CD8-positive, alpha-beta memory T cell (primary cell): ENCODE measurements at regions not wholly inside any gene's neighbourhood (a gene's known extent, or its start where the extent isn't known, plus 50 kb on each side); places are given as distances from the start of the nearest gene placed in this dataset.

Experiments
- CTCF ChIA-PET: fragments of 350-600 bp; sonication (Branson Sonifier 250); formaldehyde crosslinking; loops from one replicate; lab custom pipeline; 2021; ENCODE audit warnings: antibody characterized with exemption; lab: Charles Lee
- POLR2A ChIA-PET: fragments of 350-600 bp; sonication (Branson Sonifier 250); formaldehyde crosslinking; loops from one replicate; lab custom pipeline; 2021; ENCODE audit warnings: antibody characterized with exemption; lab: Charles Lee
- DNase-seq, 5 donors: peaks; one replicate each; pipeline versions ENCODE4 v3.0.0 to v3.0.0-alpha.2; 2020 to 2022; ENCODE audit warnings: mixed read lengths in 1 of 5
- H3K27ac ChIP-seq: one replicate; pipeline ENCODE4 v1.7.0; 2013; ENCODE audit warnings: low read depth, mild to moderate bottlenecking, low read length, moderate library complexity
- H3K27me3 ChIP-seq: 2 replicates; pipeline ENCODE4 v1.7.0; 2013; ENCODE audit warnings: low read length, mild to moderate bottlenecking; ENCODE audit not compliant: insufficient read depth, poor library complexity, severe bottlenecking
- H3K36me3 ChIP-seq: 2 replicates; pipeline ENCODE4 v1.7.0; 2013; ENCODE audit warnings: mild to moderate bottlenecking, low read length, moderate library complexity; ENCODE audit not compliant: insufficient read depth
- H3K4me1 ChIP-seq: 2 replicates; pipeline ENCODE4 v1.7.0; 2013; ENCODE audit warnings: mild to moderate bottlenecking, low read length, moderate library complexity; ENCODE audit not compliant: insufficient read depth
- H3K4me3 ChIP-seq: 2 replicates; pipeline ENCODE4 v1.7.0; 2013; ENCODE audit warnings: mild to moderate bottlenecking, low read length
- H3K9me3 ChIP-seq: 2 replicates; pipeline ENCODE4 v1.7.0; 2013; ENCODE audit warnings: mild to moderate bottlenecking, low read length
- H3K27ac Mint-ChIP-seq, 8 donors: one replicate each; pipeline ENCODE4 v1.8.0; 2020 to 2021; ENCODE audit warnings: mixed read lengths in 8 of 8, mild to moderate bottlenecking in 6 of 8, inconsistent platforms in 3 of 8, moderate library complexity in 3 of 8
- H3K27me3 Mint-ChIP-seq, 2 donors: one replicate each; pipeline ENCODE4 v1.8.0; 2020 to 2021; ENCODE audit warnings: mixed read lengths in 2 of 2, mild to moderate bottlenecking in 1 of 2, moderate library complexity in 1 of 2
- H3K36me3 Mint-ChIP-seq, 3 donors: one replicate each; pipeline ENCODE4 v1.8.0; 2020 to 2021; ENCODE audit warnings: mixed read lengths in 3 of 3, inconsistent platforms in 1 of 3, mild to moderate bottlenecking in 1 of 3
- H3K4me1 Mint-ChIP-seq, 3 donors: one replicate each; pipeline ENCODE4 v1.8.0; 2020 to 2021; ENCODE audit warnings: mixed read lengths in 3 of 3, inconsistent platforms in 1 of 3, mild to moderate bottlenecking in 1 of 3
- H3K4me3 Mint-ChIP-seq, 7 donors: one replicate each; pipeline ENCODE4 v1.8.0; 2020 to 2021; ENCODE audit warnings: mixed read lengths in 7 of 7, mild to moderate bottlenecking in 6 of 7, moderate library complexity in 4 of 7, inconsistent platforms in 2 of 7
- H3K9me3 Mint-ChIP-seq, 5 donors: one replicate each; pipeline ENCODE4 v1.8.0; 2020 to 2022; ENCODE audit warnings: mixed read lengths in 5 of 5, mild to moderate bottlenecking in 3 of 5, moderate library complexity in 2 of 5, inconsistent platforms in 1 of 5

GRCh38 chr17:5941258-5941657 lies 128.9 kb upstream of the WSCD1 start:
- Histone ChIP-seq H3K27ac (no peak overlapping the region), H3K9me3 (no peaks in the 10 kb centered on the region), H3K4me3 (no peak overlapping the region), H3K4me1 (no peaks in the 10 kb centered on the region), H3K36me3 (no peaks in the 10 kb centered on the region), H3K27me3 (peaks cover 7% of the 10 kb centered on the region)
- H3K36me3 Mint-ChIP-seq: no peaks in the 10 kb centered on the region
- H3K27me3 Mint-ChIP-seq: peaks cover 11 to 51% of the 10 kb centered on the region in 2 donors
- no peak overlapping the region for H3K4me3 Mint-ChIP-seq
- ChIA-PET CTCF (no interaction called here), POLR2A (no interaction called here)
- DNase-seq: no peak
- H3K27ac Mint-ChIP-seq: peak overlapping the region in 1 of 8 donors; percentile 72
- peaks cover 0 to 3% (median 0%) of the 10 kb centered on the region in 5 donors for H3K9me3 Mint-ChIP-seq
- H3K4me1 Mint-ChIP-seq: no peaks in the 10 kb centered on the region

GRCh38 chr17:5942687-5943086 lies 127.5 kb upstream of the WSCD1 start:
- no peaks in the 10 kb centered on the region for H3K4me1 Mint-ChIP-seq
- H3K27me3 ChIP-seq: peaks cover 7% of the 10 kb centered on the region
- POLR2A ChIA-PET: no interaction called here

GRCh38 chr17:5943232-5943631 lies 126.9 kb upstream of the WSCD1 start:
- POLR2A ChIA-PET: no interaction called here
- Mint-ChIP-seq H3K4me3 (no peak overlapping the region), H3K36me3 (no peaks in the 10 kb centered on the region), H3K4me1 (no peaks in the 10 kb centered on the region), H3K27me3 (peaks cover 12 to 49% of the 10 kb centered on the region in 2 donors), H3K27ac (peak overlapping the region in 1 of 8 donors; percentile 85), H3K9me3 (peaks cover 0 to 3% (median 0%) of the 10 kb centered on the region in 5 donors)
- Histone ChIP-seq H3K36me3 (no peaks in the 10 kb centered on the region), H3K9me3 (no peaks in the 10 kb centered on the region), H3K4me3 (no peak overlapping the region), H3K4me1 (no peaks in the 10 kb centered on the region), H3K27ac (no peak overlapping the region), H3K27me3 (peaks cover 7% of the 10 kb centered on the region)
- CTCF ChIA-PET: no interaction called here
- no peak for DNase-seq

More at GRCh38 chr17:5942687-5943086, 127.5 kb upstream of the WSCD1 start:
- CTCF ChIA-PET: no interaction called here
- no peaks in the 10 kb centered on the region for H3K36me3 Mint-ChIP-seq
- Histone ChIP-seq H3K36me3 (no peaks in the 10 kb centered on the region), H3K9me3 (no peaks in the 10 kb centered on the region), H3K27ac (no peak overlapping the region), H3K4me3 (no peak overlapping the region), H3K4me1 (no peaks in the 10 kb centered on the region)
- DNase-seq: no peak
- H3K27me3 Mint-ChIP-seq: peaks cover 9 to 52% of the 10 kb centered on the region in 2 donors
- H3K4me3 Mint-ChIP-seq: no peak overlapping the region
- H3K9me3 Mint-ChIP-seq: peaks cover 0 to 3% (median 0%) of the 10 kb centered on the region in 5 donors
- no peak overlapping the region for H3K27ac Mint-ChIP-seq

GRCh38 chr17:5943982-5944381 lies 126.2 kb upstream of the WSCD1 start:
- DNase-seq: no peak
- POLR2A ChIA-PET: no interaction called here
- no peak overlapping the region for H3K27ac Mint-ChIP-seq
- H3K27me3 ChIP-seq: peaks cover 7% of the 10 kb centered on the region
- H3K27ac ChIP-seq: no peak overlapping the region
- H3K4me3 ChIP-seq: no peak overlapping the region
- H3K4me1 ChIP-seq: no peaks in the 10 kb centered on the region
- H3K4me1 Mint-ChIP-seq: no peaks in the 10 kb centered on the region
- H3K27me3 Mint-ChIP-seq: peaks cover 16 to 55% of the 10 kb centered on the region in 2 donors
- no peaks in the 10 kb centered on the region for H3K36me3 Mint-ChIP-seq
- H3K9me3 Mint-ChIP-seq: peaks cover 0 to 3% (median 0%) of the 10 kb centered on the region in 5 donors
- no peaks in the 10 kb centered on the region for H3K9me3 ChIP-seq
- no peaks in the 10 kb centered on the region for H3K36me3 ChIP-seq
- CTCF ChIA-PET: no interaction called here
- no peak overlapping the region for H3K4me3 Mint-ChIP-seq

GRCh38 chr17:5947701-5948180 lies 122.4 kb upstream of the WSCD1 start:
- Histone ChIP-seq H3K4me1 (no peaks in the 10 kb centered on the region), H3K9me3 (no peaks in the 10 kb centered on the region), H3K36me3 (no peaks in the 10 kb centered on the region), H3K4me3 (no peak overlapping the region), H3K27me3 (no peaks in the 10 kb centered on the region), H3K27ac (no peak overlapping the region)
- H3K9me3 Mint-ChIP-seq: peaks cover 0 to 3% (median 0%) of the 10 kb centered on the region in 5 donors
- POLR2A ChIA-PET: no interaction called here
- no peak overlapping the region for H3K27ac Mint-ChIP-seq
- CTCF ChIA-PET: no interaction called here
- H3K4me1 Mint-ChIP-seq: no peaks in the 10 kb centered on the region
- no peak for DNase-seq
- peaks cover 23 to 52% of the 10 kb centered on the region in 2 donors for H3K27me3 Mint-ChIP-seq
- H3K4me3 Mint-ChIP-seq: no peak overlapping the region
- H3K36me3 Mint-ChIP-seq: no peaks in the 10 kb centered on the region

- Mint-ChIP-seq H3K27me3 (peaks cover 23 to 53% of the 10 kb centered on the region in 2 donors), H3K36me3 (no peaks in the 10 kb centered on the region), H3K27ac (no peak overlapping the region), H3K4me1 (no peaks in the 10 kb centered on the region), H3K4me3 (no peak overlapping the region), H3K9me3 (peaks cover 0 to 3% (median 0%) of the 10 kb centered on the region in 5 donors)
- CTCF ChIA-PET: no interaction called here
- no peaks in the 10 kb centered on the region for H3K36me3 ChIP-seq
- no peaks in the 10 kb centered on the region for H3K9me3 ChIP-seq
- H3K4me3 ChIP-seq: no peak overlapping the region
- POLR2A ChIA-PET: no interaction called here
- no peak overlapping the region for H3K27ac ChIP-seq
- no peak for DNase-seq
- H3K4me1 ChIP-seq: no peaks in the 10 kb centered on the region
- no peaks in the 10 kb centered on the region for H3K27me3 ChIP-seq
Measured at GRCh38 chr17:5948811-5949210, 121.4 kb upstream of the WSCD1 start.

- H3K27me3 Mint-ChIP-seq: peaks cover 19 to 51% of the 10 kb centered on the region in 2 donors
- Histone ChIP-seq H3K27ac (no peak overlapping the region), H3K27me3 (no peaks in the 10 kb centered on the region), H3K36me3 (no peaks in the 10 kb centered on the region), H3K4me1 (no peaks in the 10 kb centered on the region), H3K9me3 (no peaks in the 10 kb centered on the region), H3K4me3 (no peak overlapping the region)
- ChIA-PET POLR2A (no interaction called here), CTCF (no interaction called here)
- no peak for DNase-seq
- no peaks in the 10 kb centered on the region for H3K4me1 Mint-ChIP-seq
- no peaks in the 10 kb centered on the region for H3K36me3 Mint-ChIP-seq
- H3K4me3 Mint-ChIP-seq: no peak overlapping the region
- peaks cover 0 to 5% (median 5%) of the 10 kb centered on the region in 5 donors for H3K9me3 Mint-ChIP-seq
- H3K27ac Mint-ChIP-seq: no peak overlapping the region
Measured at GRCh38 chr17:5950878-5951277, 119.3 kb upstream of the WSCD1 start.

- Histone ChIP-seq H3K4me1 (no peaks in the 10 kb centered on the region), H3K27me3 (no peaks in the 10 kb centered on the region), H3K36me3 (no peaks in the 10 kb centered on the region), H3K4me3 (no peak overlapping the region), H3K9me3 (no peaks in the 10 kb centered on the region), H3K27ac (no peak overlapping the region)
- POLR2A ChIA-PET: no interaction called here
- DNase-seq: no peak
- CTCF ChIA-PET: no interaction called here
- Mint-ChIP-seq H3K9me3 (peaks cover 0 to 9% (median 6%) of the 10 kb centered on the region in 5 donors), H3K36me3 (no peaks in the 10 kb centered on the region), H3K4me3 (no peak overlapping the region), H3K27me3 (peaks cover 21 to 45% of the 10 kb centered on the region in 2 donors), H3K27ac (no peak overlapping the region), H3K4me1 (no peaks in the 10 kb centered on the region)
Measured at GRCh38 chr17:5951912-5952311, 118.3 kb upstream of the WSCD1 start.
